ENCODE measurements at regions not wholly inside any gene's neighbourhood (a gene's known extent, or its start where the extent isn't known, plus 50 kb on each side); places are given as distances from the start of the nearest gene placed in this dataset.

GRCh38 chr12:77384941-77385340, 319.6 kb upstream of the E2F7 start:
- POLR2A ChIA-PET: no interaction called here

GRCh38 chr12:77382096-77382742, 316.9 kb upstream of the E2F7 start:
- Histone ChIP-seq H3K27me3 (replicated peaks in 1 of 2; ENCODE audit: control insufficient read depth in 2 of 2, extremely low read depth in 1 of 2, insufficient read depth in 2 of 2, low read length in 1 of 2) (no peaks in the 10 kb centered on the region), H3K27ac (ENCODE audit: low read length) (no peak overlapping the region), H3K9me3 (no peaks in the 10 kb centered on the region), H3K4me1 (ENCODE audit: control insufficient read depth in 1 of 2, extremely low read depth in 1 of 2, insufficient read depth in 2 of 2, low read length in 2 of 2) (no peaks in the 10 kb centered on the region), H3K4me3 (ENCODE audit: control insufficient read depth in 1 of 2, extremely low read depth in 1 of 2, low read length in 1 of 2) (no peak overlapping the region), H3K36me3 (ENCODE audit: control insufficient read depth in 2 of 2, extremely low read depth in 1 of 2, insufficient read depth in 1 of 2, low read length in 1 of 2) (no peaks in the 10 kb centered on the region)
- no peak overlapping the region for H3K27ac Mint-ChIP-seq
- H3K36me3 Mint-ChIP-seq: no peaks in the 10 kb centered on the region
- DNase-seq (no peak), ATAC-seq (replicated peaks in 1 of 4) (no peak)
- H3K9me3 Mint-ChIP-seq: peaks cover 0 to 4% (median 2%) of the 10 kb centered on the region in 3 donors
- 82% methylated on average over 2 of the region's 5 CpGs for WGBS (ENCODE audit: insufficient coverage)
- no peaks in the 10 kb centered on the region for H3K27me3 Mint-ChIP-seq
- H3K4me1 Mint-ChIP-seq: no peaks in the 10 kb centered on the region
- ChIA-PET CTCF (no interaction called here), POLR2A (interaction anchor here in 1 of 2 donors (0.6 kb wide), 1 partner anchor 440 kb away, joined by 3 read pairs; no protein-coding TSS in a partner anchor)
- H3K4me3 Mint-ChIP-seq: no peak overlapping the region

More at GRCh38 chr12:77384941-77385340, 319.6 kb upstream of the E2F7 start:
- no peak overlapping the region for H3K27ac Mint-ChIP-seq
- no peaks in the 10 kb centered on the region for H3K4me1 ChIP-seq (ENCODE audit: control insufficient read depth in 1 of 2, extremely low read depth in 1 of 2, insufficient read depth in 2 of 2, low read length in 2 of 2)
- DNase-seq (no peak), ATAC-seq (replicated peaks in 1 of 4) (no peak)
- no CpG with 5 or more reads among the region's 3 CpGs for WGBS (ENCODE audit: insufficient coverage)
- H3K4me3 Mint-ChIP-seq: no peak overlapping the region
- no peaks in the 10 kb centered on the region for H3K9me3 ChIP-seq
- no peaks in the 10 kb centered on the region for H3K36me3 ChIP-seq (ENCODE audit: control insufficient read depth in 2 of 2, extremely low read depth in 1 of 2, insufficient read depth in 1 of 2, low read length in 1 of 2)
- H3K27ac ChIP-seq (ENCODE audit: low read length): no peak overlapping the region
- H3K4me3 ChIP-seq (ENCODE audit: control insufficient read depth in 1 of 2, extremely low read depth in 1 of 2, low read length in 1 of 2): no peak overlapping the region
- H3K9me3 Mint-ChIP-seq: peaks cover 3 to 8% (median 4%) of the 10 kb centered on the region in 3 donors
- CTCF ChIA-PET: no interaction called here
- H3K27me3 ChIP-seq (replicated peaks in 1 of 2; ENCODE audit: control insufficient read depth in 2 of 2, extremely low read depth in 1 of 2, insufficient read depth in 2 of 2, low read length in 1 of 2): no peaks in the 10 kb centered on the region
- no peaks in the 10 kb centered on the region for H3K36me3 Mint-ChIP-seq
- H3K4me1 Mint-ChIP-seq: no peaks in the 10 kb centered on the region
- H3K27me3 Mint-ChIP-seq: no peaks in the 10 kb centered on the region

- ChIA-PET POLR2A (no interaction called here), CTCF (no interaction called here)
- Histone ChIP-seq H3K4me1 (ENCODE audit: control insufficient read depth in 1 of 2, extremely low read depth in 1 of 2, insufficient read depth in 2 of 2, low read length in 2 of 2) (no peaks in the 10 kb centered on the region), H3K27ac (ENCODE audit: low read length) (no peak overlapping the region), H3K27me3 (replicated peaks in 1 of 2; ENCODE audit: control insufficient read depth in 2 of 2, extremely low read depth in 1 of 2, insufficient read depth in 2 of 2, low read length in 1 of 2) (no peaks in the 10 kb centered on the region), H3K9me3 (no peaks in the 10 kb centered on the region), H3K4me3 (ENCODE audit: control insufficient read depth in 1 of 2, extremely low read depth in 1 of 2, low read length in 1 of 2) (no peak overlapping the region), H3K36me3 (ENCODE audit: control insufficient read depth in 2 of 2, extremely low read depth in 1 of 2, insufficient read depth in 1 of 2, low read length in 1 of 2) (no peaks in the 10 kb centered on the region)
- Mint-ChIP-seq H3K4me3 (no peak overlapping the region), H3K36me3 (no peaks in the 10 kb centered on the region), H3K9me3 (peaks cover 3 to 4% (median 4%) of the 10 kb centered on the region in 3 donors), H3K4me1 (no peaks in the 10 kb centered on the region), H3K27me3 (peaks cover 0 to 4% of the 10 kb centered on the region in 2 donors), H3K27ac (no peak overlapping the region)
- ATAC-seq (replicated peaks in 1 of 4) (no peak), DNase-seq (no peak)
- 89% methylated on average over 5 of the region's 6 CpGs for WGBS (ENCODE audit: insufficient coverage)
These were observed 312.3 kb upstream of the E2F7 start for GRCh38 chr12:77377622-77378021.

GRCh38 chr12:77377116-77377515, 311.7 kb upstream of the E2F7 start:
- H3K4me1 ChIP-seq (ENCODE audit: control insufficient read depth in 1 of 2, extremely low read depth in 1 of 2, insufficient read depth in 2 of 2, low read length in 2 of 2): no peaks in the 10 kb centered on the region
- WGBS (ENCODE audit: insufficient coverage): no CpG with 5 or more reads among the region's 1 CpG
- H3K36me3 ChIP-seq (ENCODE audit: control insufficient read depth in 2 of 2, extremely low read depth in 1 of 2, insufficient read depth in 1 of 2, low read length in 1 of 2): no peaks in the 10 kb centered on the region
- H3K9me3 ChIP-seq: no peaks in the 10 kb centered on the region
- POLR2A ChIA-PET: no interaction called here
- Mint-ChIP-seq H3K27me3 (peaks cover 0 to 4% of the 10 kb centered on the region in 2 donors), H3K36me3 (no peaks in the 10 kb centered on the region), H3K9me3 (peaks cover 0 to 4% (median 3%) of the 10 kb centered on the region in 3 donors), H3K4me1 (no peaks in the 10 kb centered on the region), H3K27ac (no peak overlapping the region), H3K4me3 (no peak overlapping the region)
- no peaks in the 10 kb centered on the region for H3K27me3 ChIP-seq (replicated peaks in 1 of 2; ENCODE audit: control insufficient read depth in 2 of 2, extremely low read depth in 1 of 2, insufficient read depth in 2 of 2, low read length in 1 of 2)
- DNase-seq: no peak
- H3K4me3 ChIP-seq (ENCODE audit: control insufficient read depth in 1 of 2, extremely low read depth in 1 of 2, low read length in 1 of 2): no peak overlapping the region
- CTCF ChIA-PET: no interaction called here
- no peak for ATAC-seq (replicated peaks in 1 of 4)
- H3K27ac ChIP-seq (ENCODE audit: low read length): no peak overlapping the region

- Mint-ChIP-seq H3K4me1 (no peaks in the 10 kb centered on the region), H3K9me3 (peaks cover 0 to 4% (median 3%) of the 10 kb centered on the region in 3 donors), H3K27ac (no peak overlapping the region), H3K4me3 (no peak overlapping the region), H3K36me3 (no peaks in the 10 kb centered on the region), H3K27me3 (peaks cover 0 to 4% of the 10 kb centered on the region in 2 donors)
- Histone ChIP-seq H3K27me3 (replicated peaks in 1 of 2; ENCODE audit: control insufficient read depth in 2 of 2, extremely low read depth in 1 of 2, insufficient read depth in 2 of 2, low read length in 1 of 2) (no peaks in the 10 kb centered on the region), H3K27ac (ENCODE audit: low read length) (no peak overlapping the region), H3K9me3 (no peaks in the 10 kb centered on the region), H3K4me3 (ENCODE audit: control insufficient read depth in 1 of 2, extremely low read depth in 1 of 2, low read length in 1 of 2) (no peak overlapping the region), H3K4me1 (ENCODE audit: control insufficient read depth in 1 of 2, extremely low read depth in 1 of 2, insufficient read depth in 2 of 2, low read length in 2 of 2) (no peaks in the 10 kb centered on the region), H3K36me3 (ENCODE audit: control insufficient read depth in 2 of 2, extremely low read depth in 1 of 2, insufficient read depth in 1 of 2, low read length in 1 of 2) (no peaks in the 10 kb centered on the region)
- ATAC-seq (replicated peaks in 1 of 4): no peak
- no peak for DNase-seq
- POLR2A ChIA-PET: interaction anchor here in 1 of 2 donors (0.7 kb wide), 1 partner anchor 1490 kb away, joined by 6 read pairs; no protein-coding TSS in a partner anchor
- CTCF ChIA-PET: no interaction called here
- WGBS (ENCODE audit: insufficient coverage): 57% methylated on average over 1 of the region's 1 CpG
These were observed 309.3 kb upstream of the E2F7 start for GRCh38 chr12:77374673-77375072.

GRCh38 chr12:77372494-77372893, 307.1 kb upstream of the E2F7 start:
- POLR2A ChIA-PET: no interaction called here
- no peak overlapping the region for H3K27ac ChIP-seq (ENCODE audit: low read length)
- ATAC-seq (replicated peaks in 1 of 4) (no peak), DNase-seq (no peak)
- H3K4me3 ChIP-seq (ENCODE audit: control insufficient read depth in 1 of 2, extremely low read depth in 1 of 2, low read length in 1 of 2): no peak overlapping the region
- Mint-ChIP-seq H3K4me1 (no peaks in the 10 kb centered on the region), H3K27me3 (peaks cover 0 to 4% of the 10 kb centered on the region in 2 donors), H3K9me3 (peaks cover 0 to 6% (median 3%) of the 10 kb centered on the region in 3 donors), H3K27ac (no peak overlapping the region), H3K4me3 (no peak overlapping the region), H3K36me3 (no peaks in the 10 kb centered on the region)
- H3K27me3 ChIP-seq (replicated peaks in 1 of 2; ENCODE audit: control insufficient read depth in 2 of 2, extremely low read depth in 1 of 2, insufficient read depth in 2 of 2, low read length in 1 of 2): no peaks in the 10 kb centered on the region
- WGBS (ENCODE audit: insufficient coverage): no CpG with 5 or more reads among the region's 1 CpG
- H3K4me1 ChIP-seq (ENCODE audit: control insufficient read depth in 1 of 2, extremely low read depth in 1 of 2, insufficient read depth in 2 of 2, low read length in 2 of 2): no peaks in the 10 kb centered on the region
- CTCF ChIA-PET: no interaction called here
- H3K36me3 ChIP-seq (ENCODE audit: control insufficient read depth in 2 of 2, extremely low read depth in 1 of 2, insufficient read depth in 1 of 2, low read length in 1 of 2): no peaks in the 10 kb centered on the region
- no peaks in the 10 kb centered on the region for H3K9me3 ChIP-seq

GRCh38 chr12:77372026-77372425, 306.7 kb upstream of the E2F7 start:
- Histone ChIP-seq H3K4me1 (ENCODE audit: control insufficient read depth in 1 of 2, extremely low read depth in 1 of 2, insufficient read depth in 2 of 2, low read length in 2 of 2) (no peaks in the 10 kb centered on the region), H3K9me3 (no peaks in the 10 kb centered on the region), H3K27me3 (replicated peaks in 1 of 2; ENCODE audit: control insufficient read depth in 2 of 2, extremely low read depth in 1 of 2, insufficient read depth in 2 of 2, low read length in 1 of 2) (no peaks in the 10 kb centered on the region), H3K4me3 (ENCODE audit: control insufficient read depth in 1 of 2, extremely low read depth in 1 of 2, low read length in 1 of 2) (no peak overlapping the region), H3K27ac (ENCODE audit: low read length) (no peak overlapping the region), H3K36me3 (ENCODE audit: control insufficient read depth in 2 of 2, extremely low read depth in 1 of 2, insufficient read depth in 1 of 2, low read length in 1 of 2) (no peaks in the 10 kb centered on the region)
- Mint-ChIP-seq H3K4me3 (no peak overlapping the region), H3K27ac (no peak overlapping the region), H3K27me3 (peaks cover 0 to 4% of the 10 kb centered on the region in 2 donors), H3K9me3 (peaks cover 0 to 6% (median 3%) of the 10 kb centered on the region in 3 donors), H3K36me3 (no peaks in the 10 kb centered on the region), H3K4me1 (no peaks in the 10 kb centered on the region)
- ChIA-PET CTCF (no interaction called here), POLR2A (no interaction called here)
- no peak for DNase-seq
- no peak for ATAC-seq (replicated peaks in 1 of 4)
- WGBS (ENCODE audit: insufficient coverage): 87% methylated on average over 2 of the region's 2 CpGs

Data from T-cell (primary cell).